ENCODE measurements at regions not wholly inside any gene's neighbourhood (a gene's known extent, or its start where the extent isn't known, plus 50 kb on each side); places are given as distances from the start of the nearest gene placed in this dataset.

- no peak for DNase-seq (ENCODE audit: low spot score)
- TF ChIP-seq CTCF (IDR thresholded peaks at IDR 0.05), result no peak
- no peak for ATAC-seq (ENCODE audit: low FRiP score)
These were observed 84.7 kb upstream of the WNT7B start for GRCh38 chr22:46061501-46062231.

GRCh38 chr22:46062232-46062615 is 85.3 kb upstream of the WNT7B start:
- DNase-seq (ENCODE audit: low spot score), result no peak
- no peak for ATAC-seq (ENCODE audit: low FRiP score)
- TF ChIP-seq CTCF (IDR thresholded peaks at IDR 0.05), result no peak

GRCh38 chr22:46062971-46063631 is 86.1 kb upstream of the WNT7B start:
- DNase-seq (ENCODE audit: low spot score) (no peak), ATAC-seq (ENCODE audit: low FRiP score) (no peak)
- TF ChIP-seq CTCF (IDR thresholded peaks at IDR 0.05), result no peak

DNA sequence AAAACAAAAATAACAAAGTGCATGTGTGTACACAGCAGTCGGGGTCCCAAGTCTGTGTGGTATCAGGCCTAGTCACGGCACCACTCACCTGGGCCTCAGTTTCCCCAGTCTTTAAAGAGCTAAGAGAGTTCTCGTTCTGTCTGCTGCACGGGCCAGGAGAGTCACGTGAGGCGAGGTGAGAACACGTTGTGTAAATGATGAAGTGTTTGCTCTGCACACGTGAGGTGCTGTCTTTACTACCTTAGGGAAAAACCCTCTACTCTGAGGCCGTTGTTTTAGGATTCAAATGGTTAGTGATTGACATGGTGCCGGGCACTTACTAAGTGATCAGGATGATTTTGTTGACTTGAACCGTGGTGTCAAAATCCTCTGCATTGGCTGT is 86.5 kb upstream of the PPARA start:
- ATAC-seq (ENCODE audit: low FRiP score) (no peak), DNase-seq (ENCODE audit: low spot score) (no peak)
- TF ChIP-seq CTCF (IDR thresholded peaks at IDR 0.05), result no peak

GRCh38 chr22:46064228-46064965 is 85.9 kb upstream of the PPARA start:
- DNase-seq (ENCODE audit: low spot score) (no peak), ATAC-seq (ENCODE audit: low FRiP score) (no peak)
- no peak for TF ChIP-seq CTCF (IDR thresholded peaks at IDR 0.05)

DNA sequence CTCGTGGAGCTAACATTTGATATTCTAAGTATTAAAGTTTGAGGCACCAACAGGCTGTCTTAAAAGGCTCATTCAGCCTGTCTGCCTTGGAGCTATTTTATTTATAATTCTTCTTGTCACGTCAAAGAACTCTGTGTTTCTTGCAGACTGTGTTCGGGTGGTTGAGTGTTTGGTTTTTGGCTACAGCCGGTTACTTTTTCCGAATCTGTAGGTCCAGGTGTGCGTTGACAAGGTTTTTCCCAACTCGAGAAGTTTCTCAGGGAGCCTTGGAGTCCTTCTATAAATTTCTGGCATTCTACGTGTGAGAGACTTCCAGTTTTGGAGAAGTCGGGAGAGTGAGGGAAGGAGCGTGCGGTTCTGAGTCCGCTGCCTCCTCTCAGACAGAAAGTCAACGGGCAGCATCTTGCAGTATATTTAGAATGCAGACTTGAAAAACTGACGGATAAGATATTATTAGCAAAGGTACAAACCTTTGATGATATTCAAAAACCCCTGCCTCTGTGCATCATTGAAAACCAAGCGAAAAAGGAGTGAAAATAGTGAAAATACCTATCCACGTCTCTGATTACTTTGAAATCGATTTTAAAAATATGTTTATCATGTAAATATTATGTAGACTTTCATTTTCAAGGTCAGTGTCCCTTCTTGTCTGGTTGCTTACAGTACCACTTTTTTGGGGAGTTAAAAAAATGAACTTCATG is 85.2 kb upstream of the PPARA start:
- no peak for DNase-seq (ENCODE audit: low spot score)
- no peak for TF ChIP-seq CTCF (IDR thresholded peaks at IDR 0.05)

More for the DNA sequence above, 85.2 kb upstream of the PPARA start:
- no peak for ATAC-seq (ENCODE audit: low FRiP score)
